Right lobe of liver (tissue), 6 donors: ENCODE measurements at regions not wholly inside any gene's neighbourhood (a gene's known extent, or its start where the extent isn't known, plus 50 kb on each side); places are given as distances from the start of the nearest gene placed in this dataset.

Experiments used
- ATAC-seq, 4 donors: fragments of 200-7000 bp; cut with Tn5 transposase; one replicate each; pipeline ENCODE4 v1.9.1; 2020; ENCODE audit warnings: mild to moderate bottlenecking in 4 of 4, moderate library complexity in 4 of 4
- DNase-seq, 3 donors: peaks; one replicate each; pipeline ENCODE4 v3.0.0-alpha.2; 2020
- H3K27ac ChIP-seq, 3 donors: fragments of 200-600 bp; one replicate each; pipeline ENCODE4 v1.8.0; 2022
- H3K27me3 ChIP-seq, 2 donors: fragments of 200-600 bp; one replicate each; pipeline ENCODE4 v1.8.0; 2022
- H3K36me3 ChIP-seq, 4 donors: fragments of 200-600 bp; sonication (generic) in 1 of 4; one replicate each; pipeline versions ENCODE4 v1.5.1 to v1.8.0; 2017 to 2022; ENCODE audit warnings: control low read depth in 1 of 4
- H3K4me1 ChIP-seq, 4 donors: fragments of 200-600 bp; sonication (generic) in 1 of 4; one replicate each; pipeline versions ENCODE4 v1.5.1 to v1.8.0; 2017 to 2022; ENCODE audit warnings: control low read depth in 1 of 4
- H3K4me3 ChIP-seq, 3 donors: fragments of 200-600 bp; one replicate each; pipeline ENCODE4 v1.8.0; 2022
- H3K9me3 ChIP-seq, 4 donors: fragments of 200-600 bp; sonication (generic) in 1 of 4; one replicate each; pipeline versions ENCODE4 v1.5.1 to v1.8.0; 2017 to 2022; ENCODE audit warnings: control low read depth in 1 of 4
- POLR2A ChIP-seq: fragments of 450-650 bp; IDR thresholded peaks from one replicate; pipeline ENCODE4 v1.6.1; 2017; ENCODE audit warnings: antibody characterized with exemption, mild to moderate bottlenecking
- WGBS: methylation state at CpG from one replicate; pipeline ENCODE4 v1.1.6; 2018; ENCODE audit warnings: low coverage, low lambda C conversion rate; ENCODE audit not compliant: insufficient coverage; ENCODE audit errors: missing lambda C conversion rate; 5-methylcytosine and 5-hydroxymethylcytosine counted together
- intact Hi-C, 2 donors: fragments of 100-400 bp; cut with DNase I; formaldehyde crosslinking; loops; one replicate each; pipeline versions ENCODE4 v1.11.2 to v1.14.1; 2022
- TF ChIP-seq, protein P1 (sequence below), 4 donors: fragments of 200-600 bp in 3 of 4; fragments of 450-650 bp in 1 of 4; IDR thresholded peaks; one replicate each; pipeline versions ENCODE4 v1.5.1 to v1.8.0; 2016 to 2022; ENCODE audit warnings: antibody characterized with exemption in 4 of 4, mild to moderate bottlenecking in 2 of 4
- donor health status: DM: no; HTN: yes; CAD: no.
- donor health status: DM: no; HTN: no; CAD: no.
- donor health status: DM: no; HTN: no; CAD: no.
- donor health status: DM: no; HTN: yes; CAD: no.
- donor health status: DM: no; HTN: yes; CAD: no.

DNA sequence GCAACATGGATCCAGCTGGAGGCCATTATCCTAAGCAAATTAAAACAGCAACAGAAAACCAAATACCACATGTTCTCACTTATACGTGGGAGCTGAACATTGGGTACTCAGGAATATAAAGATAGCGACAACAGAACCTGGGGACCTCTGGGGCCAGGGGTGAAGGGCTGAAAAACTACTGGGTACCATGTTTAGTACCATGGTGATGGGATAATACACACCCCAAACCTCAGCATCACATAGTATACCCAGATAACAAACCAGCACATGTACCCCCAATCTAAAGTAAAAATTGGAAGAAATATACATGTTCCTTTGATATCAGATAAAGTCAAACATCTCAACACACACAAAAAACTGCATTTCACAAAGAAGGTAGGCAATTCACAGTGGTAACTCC, 876.2 kb downstream of the TBL1XR1 start:
- ATAC-seq (no peak), DNase-seq (no peak)
- no peak for TF ChIP-seq POLR2A
- TF ChIP-seq, protein P1, sequence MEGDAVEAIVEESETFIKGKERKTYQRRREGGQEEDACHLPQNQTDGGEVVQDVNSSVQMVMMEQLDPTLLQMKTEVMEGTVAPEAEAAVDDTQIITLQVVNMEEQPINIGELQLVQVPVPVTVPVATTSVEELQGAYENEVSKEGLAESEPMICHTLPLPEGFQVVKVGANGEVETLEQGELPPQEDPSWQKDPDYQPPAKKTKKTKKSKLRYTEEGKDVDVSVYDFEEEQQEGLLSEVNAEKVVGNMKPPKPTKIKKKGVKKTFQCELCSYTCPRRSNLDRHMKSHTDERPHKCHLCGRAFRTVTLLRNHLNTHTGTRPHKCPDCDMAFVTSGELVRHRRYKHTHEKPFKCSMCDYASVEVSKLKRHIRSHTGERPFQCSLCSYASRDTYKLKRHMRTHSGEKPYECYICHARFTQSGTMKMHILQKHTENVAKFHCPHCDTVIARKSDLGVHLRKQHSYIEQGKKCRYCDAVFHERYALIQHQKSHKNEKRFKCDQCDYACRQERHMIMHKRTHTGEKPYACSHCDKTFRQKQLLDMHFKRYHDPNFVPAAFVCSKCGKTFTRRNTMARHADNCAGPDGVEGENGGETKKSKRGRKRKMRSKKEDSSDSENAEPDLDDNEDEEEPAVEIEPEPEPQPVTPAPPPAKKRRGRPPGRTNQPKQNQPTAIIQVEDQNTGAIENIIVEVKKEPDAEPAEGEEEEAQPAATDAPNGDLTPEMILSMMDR (IDR thresholded peaks at IDR 0.05) = no peak
- Histone ChIP-seq H3K9me3 (no peaks in the 10 kb centered on the region), H3K27me3 (no peaks in the 10 kb centered on the region), H3K4me1 (no peaks in the 10 kb centered on the region), H3K27ac (no peak overlapping the region), H3K4me3 (no peak overlapping the region), H3K36me3 (no peaks in the 10 kb centered on the region)
- 78% methylated on average over 2 of the region's 2 CpGs for WGBS
- intact Hi-C loops = no loop called here

DNA sequence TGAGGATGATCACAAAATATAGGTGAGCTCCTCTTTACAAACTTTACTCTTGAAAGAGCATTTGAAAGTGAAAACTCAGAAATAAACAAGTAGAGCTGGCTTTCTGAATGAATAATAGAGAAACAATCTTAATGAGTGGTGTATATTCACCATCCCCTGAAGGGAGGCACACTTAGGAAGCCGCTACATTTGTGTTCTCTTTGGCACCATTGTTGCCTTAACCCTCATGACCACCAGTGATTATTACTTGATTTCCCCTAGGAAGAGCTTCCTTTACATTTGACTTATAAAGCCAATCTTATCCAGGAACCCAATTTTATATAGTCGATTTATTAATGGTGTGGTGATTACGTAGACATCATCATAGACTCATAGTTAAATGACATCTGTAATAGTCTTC, 883.9 kb downstream of the TBL1XR1 start:
- DNase-seq (no peak), ATAC-seq (no peak)
- intact Hi-C loops = no loop called here
- no peak overlapping the region for H3K4me3 ChIP-seq
- H3K4me1 ChIP-seq = no peaks in the 10 kb centered on the region
- H3K27me3 ChIP-seq = no peaks in the 10 kb centered on the region
- no peaks in the 10 kb centered on the region for H3K36me3 ChIP-seq
- WGBS = 61% methylated on average over 3 of the region's 3 CpGs
- H3K9me3 ChIP-seq = no peaks in the 10 kb centered on the region
- H3K27ac ChIP-seq = no peak overlapping the region
- TF ChIP-seq, protein P1 (IDR thresholded peaks at IDR 0.05) = no peak
- no peak for TF ChIP-seq POLR2A

DNA sequence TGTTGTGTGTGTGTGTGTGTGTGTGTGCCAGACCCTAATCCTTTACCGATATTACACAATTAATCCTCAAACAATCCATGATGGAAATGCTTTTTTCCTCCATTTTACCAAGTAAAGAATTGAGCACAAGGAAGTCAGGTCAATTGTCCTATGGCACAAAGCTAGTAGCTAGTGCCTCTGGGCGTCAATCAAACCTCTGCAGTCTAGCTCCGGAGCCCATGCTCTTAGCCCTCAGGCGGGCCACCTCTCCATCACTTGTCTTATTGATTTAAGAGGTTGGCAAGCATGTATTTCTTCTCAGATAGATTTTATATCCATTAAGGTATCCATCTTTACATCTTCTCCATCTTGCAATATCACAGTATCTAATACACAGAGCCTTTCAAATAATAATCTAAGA, 886.6 kb downstream of the TBL1XR1 start:
- Histone ChIP-seq H3K27ac (no peak overlapping the region), H3K27me3 (no peaks in the 10 kb centered on the region), H3K4me1 (no peaks in the 10 kb centered on the region), H3K36me3 (no peaks in the 10 kb centered on the region), H3K4me3 (no peak overlapping the region), H3K9me3 (no peaks in the 10 kb centered on the region)
- TF ChIP-seq POLR2A = no peak
- TF ChIP-seq, protein P1 (IDR thresholded peaks at IDR 0.05) = no peak
- DNase-seq (no peak), ATAC-seq (no peak)
- intact Hi-C loops = no loop called here
- WGBS = 48% methylated on average over 3 of the region's 4 CpGs

DNA sequence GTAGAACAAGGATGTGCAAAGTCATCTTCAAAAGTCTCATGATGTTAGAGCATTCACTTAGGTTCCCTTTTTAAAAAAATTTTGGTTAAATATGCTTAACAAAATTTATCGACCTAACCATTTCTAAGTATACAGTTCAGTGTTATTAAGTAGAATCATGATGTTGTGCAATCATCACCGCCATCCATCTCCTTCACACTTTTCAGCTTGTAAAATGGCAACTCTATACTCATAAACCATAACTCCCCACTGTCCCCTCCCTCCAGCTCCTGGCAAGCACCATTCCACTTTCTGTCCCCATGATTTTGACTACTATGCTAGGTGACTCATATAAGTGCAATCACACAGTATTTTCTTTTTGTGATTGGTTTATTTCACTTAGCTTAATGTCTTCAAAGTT, 895.0 kb downstream of the TBL1XR1 start:
- no peaks in the 10 kb centered on the region for H3K9me3 ChIP-seq
- H3K4me1 ChIP-seq = no peaks in the 10 kb centered on the region
- ATAC-seq = no peak
- intact Hi-C loops = no loop called here
- no peak overlapping the region for H3K4me3 ChIP-seq
- 82% methylated on average over 2 of the region's 2 CpGs for WGBS
- TF ChIP-seq, protein P1 (IDR thresholded peaks at IDR 0.05) = no peak
- TF ChIP-seq POLR2A = no peak
- H3K36me3 ChIP-seq = no peaks in the 10 kb centered on the region
- DNase-seq = no peak
- no peaks in the 10 kb centered on the region for H3K27me3 ChIP-seq
- H3K27ac ChIP-seq = no peak overlapping the region

DNA sequence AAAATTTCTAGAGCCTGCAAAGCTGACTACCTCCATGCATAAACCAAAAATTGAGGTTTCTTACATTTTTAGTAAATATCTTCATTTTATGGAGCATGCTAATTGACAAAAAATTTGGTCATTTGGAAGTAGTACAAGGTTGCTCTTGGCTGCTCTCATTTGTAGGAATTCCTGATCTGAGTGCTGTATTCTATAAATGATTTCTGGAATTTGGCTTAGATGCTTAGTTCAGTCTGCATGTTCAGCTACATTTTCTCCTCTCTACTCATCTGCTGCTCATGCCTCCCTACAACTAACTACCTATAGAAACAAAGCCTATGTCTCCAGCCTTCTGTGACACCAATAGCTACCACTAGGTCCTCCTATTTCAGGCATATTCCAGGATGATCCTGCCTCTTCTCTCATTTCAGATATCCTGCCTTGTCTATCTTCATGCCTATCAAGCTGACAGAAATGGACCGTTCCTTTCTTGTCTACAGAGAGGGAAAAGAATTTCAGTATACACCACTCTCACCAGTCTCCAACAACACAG, 901.1 kb downstream of the TBL1XR1 start:
- Histone ChIP-seq H3K4me1 (no peaks in the 10 kb centered on the region), H3K36me3 (no peaks in the 10 kb centered on the region), H3K9me3 (no peaks in the 10 kb centered on the region), H3K4me3 (no peak overlapping the region), H3K27me3 (no peaks in the 10 kb centered on the region), H3K27ac (no peak overlapping the region)
- DNase-seq (no peak), ATAC-seq (no peak)
- intact Hi-C loops = no loop called here
- WGBS = 60% methylated on average over 1 of the region's 1 CpG
- TF ChIP-seq, protein P1 (IDR thresholded peaks at IDR 0.05) = no peak
- no peak for TF ChIP-seq POLR2A
